Tibial artery (tissue), 4 donors: ENCODE measurements at regions not wholly inside any gene's neighbourhood (a gene's known extent, or its start where the extent isn't known, plus 50 kb on each side); places are given as distances from the start of the nearest gene placed in this dataset.
"Not testable (repeated sequence)": the region's sequence is repeated elsewhere in the genome, so short reads cannot be mapped to it uniquely, and the experiment has no call there.

ENCODE experiments used
- DNase-seq, 2 donors: peaks; one replicate each; pipeline ENCODE4 v3.0.0-alpha.2; 2019
- H3K27ac ChIP-seq, 2 donors: fragments of 200-600 bp; sonication (generic) in 1 of 2; 1 replicate in 1 of 2; 2 replicates in 1 of 2; pipeline ENCODE4 v1.5.1; 2018 to 2019; ENCODE audit warnings: mild to moderate bottlenecking in 1 of 2
- H3K27me3 ChIP-seq, 2 donors: fragments of 200-600 bp; sonication (generic) in 1 of 2; one replicate each; pipeline versions ENCODE4 v1.5.1 to v1.6.0; 2016 to 2019
- H3K36me3 ChIP-seq, 3 donors: fragments of 200-600 bp; sonication (generic) in 2 of 3; one replicate each; pipeline ENCODE4 v1.5.1; 2016 to 2019; ENCODE audit warnings: mild to moderate bottlenecking in 2 of 3
- H3K4me1 ChIP-seq, 4 donors: fragments of 200-600 bp; sonication (generic) in 2 of 4; 1 replicate in 3 of 4; 2 replicates in 1 of 4; pipeline ENCODE4 v1.5.1; 2016 to 2019
- H3K4me3 ChIP-seq, 2 donors: fragments of 200-600 bp; sonication (generic) in 1 of 2; 1 replicate in 1 of 2; 2 replicates in 1 of 2; pipeline ENCODE4 v1.5.1; 2018 to 2019; ENCODE audit warnings: mild to moderate bottlenecking in 2 of 2
- H3K9me3 ChIP-seq, 3 donors: fragments of 200-600 bp; sonication (generic) in 1 of 3; one replicate each; pipeline ENCODE4 v1.5.1; 2016 to 2019
- intact Hi-C: fragments of 100-400 bp; cut with DNase I; formaldehyde crosslinking; loops from one replicate; pipeline ENCODE4 v1.15.0; 2023; ENCODE audit warnings: low total_unique reads
- TF ChIP-seq, protein P1 (sequence below), 2 experiments: fragments of 200-600 bp in 1 of 2; fragments of 450-650 bp in 1 of 2; IDR thresholded peaks; one replicate each; pipeline ENCODE4 v1.5.1; 2017 to 2019; ENCODE audit warnings: antibody characterized with exemption in 2 of 2, mild to moderate bottlenecking in 1 of 2, moderate library complexity in 1 of 2

DNA sequence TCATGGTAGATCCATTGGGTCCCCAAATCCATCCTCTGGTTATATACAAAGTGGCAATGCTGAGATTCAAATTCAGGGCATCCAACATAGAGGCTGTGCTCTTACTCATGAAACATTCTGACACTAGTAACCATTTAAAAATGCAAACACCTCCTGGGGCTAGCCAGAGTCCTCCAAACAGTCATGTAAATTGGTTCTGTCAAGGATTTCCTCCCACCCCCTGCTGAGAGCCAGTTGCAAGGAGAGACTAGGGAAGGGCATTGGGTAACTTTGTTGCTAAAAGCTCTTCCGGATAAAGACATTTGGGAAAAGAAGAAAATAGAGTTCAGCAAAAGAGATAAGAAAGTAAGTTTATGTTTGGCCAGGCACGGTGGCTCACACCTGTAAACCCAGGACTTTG lies 58.3 kb downstream of the ART5 start:
- H3K36me3 ChIP-seq, DNase-seq, H3K4me1 ChIP-seq, H3K27ac ChIP-seq, H3K9me3 ChIP-seq, H3K4me3 ChIP-seq, intact Hi-C loops: not testable (repeated sequence)
- peaks cover 0 to 35% of the 10 kb centered on the region in 2 donors for H3K27me3 ChIP-seq

DNA sequence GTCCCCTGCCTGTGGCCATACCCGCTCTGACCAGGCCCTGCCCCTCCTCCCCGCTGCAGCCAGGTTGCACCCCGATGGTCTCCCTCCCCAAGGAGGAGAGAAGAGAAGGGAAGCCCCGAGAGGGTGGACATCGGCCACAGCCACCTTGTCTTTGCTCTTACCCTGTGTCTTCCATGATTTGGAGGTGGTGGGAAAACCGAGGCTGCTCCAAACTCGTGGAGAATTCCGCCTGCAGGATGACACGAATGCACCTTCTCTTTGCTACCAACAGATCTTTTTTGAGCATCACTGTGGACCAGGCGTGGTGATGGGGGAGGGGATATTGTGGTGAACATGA lies 60.4 kb downstream of the ART5 start:
- intact Hi-C loops, H3K36me3 ChIP-seq, H3K9me3 ChIP-seq, H3K27ac ChIP-seq, H3K4me3 ChIP-seq, DNase-seq, H3K4me1 ChIP-seq: not testable (repeated sequence)
- H3K27me3 ChIP-seq: peaks cover 0 to 38% of the 10 kb centered on the region in 2 donors

DNA sequence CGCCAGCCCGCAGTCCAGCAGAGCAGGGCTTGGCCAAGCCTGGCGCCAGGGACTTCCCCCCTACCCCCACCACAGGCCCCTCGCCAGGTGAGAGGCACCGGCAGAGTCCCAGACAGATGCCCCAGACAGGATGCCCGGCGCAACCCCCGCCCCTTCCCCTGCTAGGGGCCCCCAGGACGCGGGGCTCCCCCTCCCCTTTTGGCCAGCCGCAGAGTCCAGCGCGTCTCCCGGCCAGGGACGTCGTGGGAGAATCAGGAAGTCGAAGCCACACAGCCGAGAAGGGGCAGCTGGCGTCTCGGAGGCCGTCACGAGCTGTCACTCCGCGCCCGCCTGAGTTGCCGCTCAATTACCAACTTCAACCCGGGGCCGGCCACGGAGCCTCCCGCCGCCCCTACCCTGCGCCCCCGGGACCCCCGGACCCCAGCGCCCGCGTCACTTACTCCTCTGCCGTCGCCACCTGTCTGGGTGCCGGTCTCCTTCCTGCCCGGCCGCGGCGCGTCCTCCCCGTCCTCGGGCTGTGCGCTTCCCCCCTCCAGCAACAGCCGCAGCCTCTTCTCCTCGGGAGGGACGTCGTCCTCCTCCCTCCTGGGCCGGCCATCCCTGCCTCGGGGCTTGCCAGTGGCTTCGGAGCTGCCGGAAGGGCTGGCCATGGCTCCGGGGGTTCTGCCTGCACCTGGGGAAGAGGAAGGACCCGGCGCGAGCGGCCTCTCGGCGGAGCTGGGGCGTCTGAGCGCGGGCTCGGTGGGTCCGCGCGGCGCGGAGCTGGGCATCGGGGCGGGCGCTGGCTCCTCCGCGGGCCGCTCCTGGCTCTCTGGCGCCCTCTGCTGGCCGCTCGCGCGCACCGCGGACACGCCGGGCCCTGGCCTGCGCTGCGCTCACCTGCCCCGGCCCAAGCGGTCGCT lies 61.1 kb downstream of the ART5 start:
- peak overlapping the region; percentile 36 to 48 for H3K4me3 ChIP-seq
- intact Hi-C loops, H3K9me3 ChIP-seq, H3K36me3 ChIP-seq, H3K4me1 ChIP-seq, H3K27ac ChIP-seq: not testable (repeated sequence)
- DNase-seq: peak; percentile 26 to 67
- TF ChIP-seq, protein P1, sequence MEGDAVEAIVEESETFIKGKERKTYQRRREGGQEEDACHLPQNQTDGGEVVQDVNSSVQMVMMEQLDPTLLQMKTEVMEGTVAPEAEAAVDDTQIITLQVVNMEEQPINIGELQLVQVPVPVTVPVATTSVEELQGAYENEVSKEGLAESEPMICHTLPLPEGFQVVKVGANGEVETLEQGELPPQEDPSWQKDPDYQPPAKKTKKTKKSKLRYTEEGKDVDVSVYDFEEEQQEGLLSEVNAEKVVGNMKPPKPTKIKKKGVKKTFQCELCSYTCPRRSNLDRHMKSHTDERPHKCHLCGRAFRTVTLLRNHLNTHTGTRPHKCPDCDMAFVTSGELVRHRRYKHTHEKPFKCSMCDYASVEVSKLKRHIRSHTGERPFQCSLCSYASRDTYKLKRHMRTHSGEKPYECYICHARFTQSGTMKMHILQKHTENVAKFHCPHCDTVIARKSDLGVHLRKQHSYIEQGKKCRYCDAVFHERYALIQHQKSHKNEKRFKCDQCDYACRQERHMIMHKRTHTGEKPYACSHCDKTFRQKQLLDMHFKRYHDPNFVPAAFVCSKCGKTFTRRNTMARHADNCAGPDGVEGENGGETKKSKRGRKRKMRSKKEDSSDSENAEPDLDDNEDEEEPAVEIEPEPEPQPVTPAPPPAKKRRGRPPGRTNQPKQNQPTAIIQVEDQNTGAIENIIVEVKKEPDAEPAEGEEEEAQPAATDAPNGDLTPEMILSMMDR (IDR thresholded peaks at IDR 0.05): peak; percentile 79 to 91
- peaks cover 0 to 38% of the 10 kb centered on the region in 2 donors for H3K27me3 ChIP-seq

DNA sequence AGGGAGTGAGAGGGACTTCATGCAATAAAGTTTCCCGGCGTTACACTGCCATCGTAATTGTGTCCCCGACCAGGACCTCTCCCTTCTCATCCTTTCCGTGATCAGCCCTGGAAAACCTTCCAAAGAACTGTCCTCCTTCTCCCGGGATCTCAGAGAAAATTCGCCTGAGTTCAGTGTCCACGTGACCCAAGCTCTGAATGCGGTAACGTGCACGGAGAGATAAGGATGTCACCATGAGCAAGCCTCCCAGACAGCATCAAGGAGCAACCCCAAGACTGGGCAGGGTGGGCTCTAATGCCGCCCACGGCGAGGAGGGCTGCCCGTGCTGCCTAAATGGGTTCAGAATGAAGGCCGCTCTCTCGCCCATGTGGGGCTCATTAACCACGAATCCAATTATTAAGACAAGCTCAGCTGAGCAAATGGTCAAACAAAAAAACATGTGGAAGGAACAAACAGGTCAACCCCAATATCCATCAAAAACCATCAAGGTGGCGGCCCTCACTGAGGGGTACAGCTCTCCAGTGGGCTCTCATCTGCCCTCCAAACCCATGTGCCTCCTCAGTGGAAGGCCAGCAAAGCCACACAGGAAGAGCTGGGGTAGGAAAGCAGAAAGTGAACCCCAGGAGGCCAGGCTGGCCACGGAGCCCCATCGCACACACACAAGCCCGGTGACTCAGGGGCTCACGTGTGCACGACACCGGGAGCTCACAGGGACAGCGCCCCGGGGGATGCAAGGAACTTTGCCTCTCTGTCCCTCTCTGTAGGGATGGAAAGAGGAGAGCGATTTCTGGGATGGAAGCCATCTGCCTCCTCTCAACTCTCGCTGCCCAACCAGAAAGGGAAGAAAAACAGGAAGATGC lies 62.0 kb downstream of the ART5 start:
- H3K4me3 ChIP-seq, intact Hi-C loops, DNase-seq: not testable (repeated sequence)

DNA sequence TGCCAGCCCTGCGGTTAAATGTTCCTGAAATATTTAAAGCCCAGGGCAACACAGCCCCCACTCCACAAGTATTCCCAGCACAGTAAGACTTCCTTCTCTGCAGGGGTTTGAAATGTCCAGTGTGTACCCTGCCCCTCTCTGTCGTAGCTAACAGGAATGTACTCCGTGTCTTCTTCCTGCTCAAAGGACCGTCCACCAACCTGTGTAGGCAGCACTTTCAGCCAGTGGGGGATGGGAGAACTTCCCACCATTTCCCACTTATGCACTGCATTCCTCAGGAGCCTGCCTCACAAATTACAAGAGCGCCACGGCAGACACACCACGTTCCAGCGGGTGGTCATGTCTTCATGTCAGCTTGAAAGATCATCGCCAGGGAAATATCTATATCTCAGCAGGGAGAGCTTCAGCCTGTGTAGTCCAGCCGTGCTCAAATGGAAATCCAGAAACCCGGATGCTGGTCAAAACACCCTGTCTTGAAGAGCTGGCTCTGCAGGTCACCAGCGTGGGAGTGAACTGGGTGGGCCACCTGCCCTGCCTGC lies 65.7 kb downstream of the ART5 start:
- DNase-seq, H3K36me3 ChIP-seq, intact Hi-C loops, H3K27ac ChIP-seq, H3K4me3 ChIP-seq, H3K9me3 ChIP-seq, H3K4me1 ChIP-seq: not testable (repeated sequence)
- peaks cover 0 to 24% of the 10 kb centered on the region in 2 donors for H3K27me3 ChIP-seq

More for the DNA sequence above, 62.0 kb downstream of the ART5 start:
- H3K27me3 ChIP-seq: peaks cover 0 to 43% of the 10 kb centered on the region in 2 donors
- H3K27ac ChIP-seq, H3K36me3 ChIP-seq, H3K4me1 ChIP-seq, H3K9me3 ChIP-seq: not testable (repeated sequence)

DNA sequence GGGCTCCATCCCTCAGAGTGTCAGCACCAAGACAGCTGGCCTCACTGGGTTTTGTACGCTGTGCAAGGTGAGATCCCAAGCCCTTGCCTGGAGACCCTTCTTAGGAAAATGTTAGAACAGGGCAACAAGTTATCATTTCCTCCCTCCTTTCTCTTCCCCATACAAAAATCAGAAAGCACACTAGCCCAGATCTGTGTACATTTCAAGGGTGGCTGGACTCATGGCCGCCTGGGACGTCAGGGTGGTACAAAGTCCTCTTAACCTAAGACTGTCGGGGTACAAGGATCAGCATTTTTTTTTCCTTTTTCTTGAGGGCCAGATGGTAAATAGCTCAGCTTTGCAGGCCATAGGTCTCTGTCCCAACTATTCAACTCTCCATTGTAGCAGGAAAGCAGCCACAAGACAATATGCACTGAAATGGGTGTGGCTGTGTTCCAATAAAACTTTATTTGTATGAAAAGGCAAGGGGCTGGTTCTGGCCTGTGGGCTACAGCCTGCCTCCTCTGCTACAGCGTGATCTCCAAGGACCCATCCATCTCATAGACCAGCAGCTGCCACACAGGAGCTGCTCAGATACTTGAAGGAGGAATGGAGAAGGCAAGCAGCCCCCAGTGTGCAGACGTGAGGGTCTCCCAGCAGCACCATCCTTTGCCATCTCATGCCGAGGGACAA lies 68.7 kb downstream of the ART5 start:
- DNase-seq, H3K27me3 ChIP-seq, H3K9me3 ChIP-seq, H3K36me3 ChIP-seq, H3K4me1 ChIP-seq, intact Hi-C loops, H3K27ac ChIP-seq, H3K4me3 ChIP-seq: not testable (repeated sequence)

DNA sequence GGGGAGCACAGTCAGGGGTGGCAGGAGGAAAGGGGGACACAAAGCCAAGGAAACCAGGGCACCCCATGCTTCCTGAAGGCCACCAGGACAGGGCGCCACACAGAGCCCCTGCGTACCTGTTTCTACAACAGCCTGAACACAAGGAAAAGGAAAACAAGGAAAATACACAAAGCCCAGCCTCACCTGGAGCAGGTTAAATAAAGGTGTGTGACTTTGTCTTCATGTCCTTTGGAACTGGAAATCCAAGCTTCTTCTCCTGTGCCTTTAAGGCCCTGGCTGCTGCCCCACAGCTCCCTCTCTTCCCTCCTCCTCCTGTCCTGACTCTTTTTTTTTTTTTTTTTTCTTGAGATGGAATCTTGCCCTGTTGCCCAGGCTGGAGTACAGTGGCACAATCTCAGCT lies 70.0 kb downstream of the ART5 start:
- H3K4me1 ChIP-seq, H3K36me3 ChIP-seq, H3K27me3 ChIP-seq, intact Hi-C loops, H3K4me3 ChIP-seq, H3K27ac ChIP-seq, DNase-seq, H3K9me3 ChIP-seq: not testable (repeated sequence)

DNA sequence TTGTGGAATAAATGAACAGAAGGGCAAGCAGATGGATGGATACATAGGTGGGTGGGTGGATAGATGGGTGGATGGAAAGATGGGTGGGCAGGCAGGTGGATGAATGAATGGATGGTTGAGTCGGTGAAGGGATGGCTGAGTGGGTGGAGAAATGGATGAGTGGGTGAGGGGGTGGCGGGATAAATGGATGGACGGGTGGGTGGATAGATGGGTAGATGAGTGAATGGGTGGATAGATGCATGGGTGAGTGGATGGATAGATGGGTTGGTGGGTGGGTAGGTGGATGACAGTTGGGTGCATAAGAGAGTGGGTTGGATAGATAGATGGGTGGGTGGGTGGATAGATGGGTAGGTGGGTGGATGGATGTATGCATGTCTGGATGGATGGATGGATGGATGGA lies 76.0 kb downstream of the ART5 start:
- H3K9me3 ChIP-seq, H3K4me3 ChIP-seq, H3K27ac ChIP-seq, intact Hi-C loops, H3K4me1 ChIP-seq, H3K27me3 ChIP-seq, DNase-seq, H3K36me3 ChIP-seq: not testable (repeated sequence)

DNA sequence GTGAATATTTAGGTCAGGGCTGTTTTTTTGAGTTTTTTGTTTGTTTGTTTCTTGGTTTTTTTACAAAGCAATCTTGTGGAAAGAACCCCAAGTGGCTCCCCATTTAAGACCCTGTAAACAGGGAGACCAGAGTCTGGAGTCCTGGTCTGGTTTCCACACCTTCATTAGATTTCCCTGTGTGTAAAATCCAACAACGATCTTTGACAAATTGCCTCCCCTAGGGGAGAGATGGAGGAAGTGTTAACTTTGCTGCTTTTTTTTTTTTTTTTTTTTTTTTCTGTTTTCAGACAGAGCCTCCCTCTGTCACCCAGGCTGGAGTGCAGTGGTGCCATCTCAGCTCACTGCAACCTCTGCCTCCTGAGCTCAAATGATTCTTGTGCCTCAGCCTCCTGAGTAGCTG lies 77.4 kb downstream of the ART5 start:
- DNase-seq, H3K4me1 ChIP-seq, H3K27ac ChIP-seq, H3K36me3 ChIP-seq, intact Hi-C loops, H3K9me3 ChIP-seq, H3K27me3 ChIP-seq, H3K4me3 ChIP-seq: not testable (repeated sequence)

DNA sequence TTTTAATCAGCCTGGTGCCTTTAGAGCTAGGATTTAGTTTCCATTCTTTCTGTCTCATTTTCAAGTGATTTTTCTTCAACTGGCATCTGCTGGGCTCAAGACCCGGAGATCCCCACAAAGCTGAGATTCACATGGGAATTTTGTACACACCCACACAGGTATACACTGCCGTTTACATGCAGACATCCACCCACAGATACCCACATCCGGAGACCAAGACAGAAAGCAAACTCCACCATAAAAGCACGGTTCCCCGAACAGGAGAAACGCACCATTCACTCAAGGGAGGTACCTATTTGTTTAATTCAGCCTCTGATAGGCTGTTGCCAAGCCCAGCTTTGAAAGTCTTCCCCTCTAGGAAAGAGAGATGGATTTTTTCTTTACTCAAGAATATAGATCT lies 87.2 kb downstream of the ART5 start:
- H3K27me3 ChIP-seq, H3K27ac ChIP-seq, DNase-seq, H3K9me3 ChIP-seq, H3K4me3 ChIP-seq, H3K36me3 ChIP-seq, intact Hi-C loops, H3K4me1 ChIP-seq: not testable (repeated sequence)

DNA sequence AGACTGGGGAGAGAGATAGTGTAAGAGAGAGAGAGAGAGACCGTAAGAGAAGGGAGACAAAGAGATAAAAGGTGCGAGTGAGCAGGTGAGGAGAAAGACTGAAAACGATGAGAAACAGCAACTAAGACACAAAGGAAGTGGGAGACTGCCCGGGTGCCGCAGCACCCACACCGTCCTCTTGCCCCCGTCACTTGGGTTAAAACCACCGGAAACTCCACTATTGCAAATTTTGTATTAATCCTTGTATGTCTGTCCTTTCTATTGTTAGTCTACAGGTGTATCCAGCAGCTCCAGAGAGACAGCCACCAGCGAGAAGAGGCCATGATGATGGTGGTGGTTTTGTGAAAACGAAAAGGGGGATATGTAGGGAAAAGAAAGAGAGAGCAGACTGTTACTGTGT lies 96.8 kb downstream of the ART5 start:
- H3K36me3 ChIP-seq, H3K4me1 ChIP-seq, DNase-seq, H3K27me3 ChIP-seq, intact Hi-C loops, H3K27ac ChIP-seq, H3K9me3 ChIP-seq, H3K4me3 ChIP-seq: not testable (repeated sequence)

DNA sequence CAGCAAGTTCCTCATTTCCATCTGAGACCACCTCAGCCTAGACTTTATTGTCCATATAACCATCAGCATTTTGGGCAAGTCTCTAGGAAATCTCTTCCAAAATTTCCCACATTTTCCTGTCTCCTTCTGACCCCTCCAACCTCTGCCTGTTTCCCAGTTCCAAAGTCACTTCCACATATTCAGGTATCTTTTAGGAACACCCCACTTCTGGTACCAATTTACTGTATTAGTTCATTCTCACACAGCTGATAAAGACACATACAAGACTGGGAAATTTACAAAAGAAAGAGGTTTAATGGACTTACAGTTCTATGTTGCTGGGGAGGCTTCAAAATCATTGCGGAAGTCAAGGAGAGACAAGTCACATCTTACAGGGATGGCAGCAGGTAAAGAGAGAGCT lies 103.6 kb downstream of the ART5 start:
- H3K4me1 ChIP-seq, H3K27ac ChIP-seq, DNase-seq, H3K27me3 ChIP-seq, intact Hi-C loops, H3K36me3 ChIP-seq, H3K4me3 ChIP-seq: not testable (repeated sequence)
- H3K9me3 ChIP-seq: peaks cover 0 to 15% (median 4%) of the 10 kb centered on the region in 3 donors
